ENCODE measurements at regions not wholly inside any gene's neighbourhood (a gene's known extent, or its start where the extent isn't known, plus 50 kb on each side); places are given as distances from the start of the nearest gene placed in this dataset.
A peak's percentile ranks its signal among the peaks of the same experiment; 100 is the strongest.

DNA sequence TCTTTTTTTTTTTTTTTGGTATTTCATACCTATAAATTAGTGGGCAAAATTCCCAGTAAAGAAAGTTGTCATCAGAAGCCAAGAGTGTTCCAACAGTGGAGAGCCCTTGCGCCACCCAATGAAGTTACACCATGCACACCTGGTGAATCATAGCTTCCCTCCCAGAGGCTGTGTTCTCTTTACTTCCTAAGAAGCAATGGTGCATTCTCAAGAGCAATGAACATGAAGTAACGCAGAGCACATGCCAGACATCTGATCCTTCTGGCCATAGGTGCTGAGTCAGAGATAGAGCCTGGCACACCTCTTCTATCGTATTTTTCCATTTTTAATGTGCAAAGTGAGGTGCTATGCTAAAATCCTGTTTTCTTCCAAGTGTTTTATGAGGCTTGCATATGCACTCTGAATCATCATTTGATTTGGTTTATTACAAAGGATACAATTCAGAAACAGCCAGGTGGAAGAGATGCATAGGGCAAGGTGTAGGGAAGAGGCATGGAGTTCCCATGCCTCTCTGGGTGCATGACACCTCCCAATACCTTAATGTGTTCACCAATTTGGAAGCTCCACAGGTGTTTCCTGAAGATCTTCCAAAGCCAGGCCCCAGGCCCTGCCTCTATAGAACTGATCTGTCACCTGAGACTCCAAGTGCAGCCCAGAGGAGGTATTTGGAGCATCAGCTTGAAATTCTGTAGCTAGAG lies 408.0 kb downstream of the SIPA1L2 start:
- Histone ChIP-seq H3K4me3 (no peak overlapping the region), H3K4me1 (peaks cover 0 to 6% (median under 1%) of the 10 kb centered on the region in 4 donors), H3K27me3 (no peaks in the 10 kb centered on the region), H3K9me3 (no peaks in the 10 kb centered on the region), H3K27ac (replicated peaks in 1 of 4) (no peak overlapping the region), H3K36me3 (no peaks in the 10 kb centered on the region)
- TF ChIP-seq EP300 (IDR thresholded peaks at IDR 0.05), result no peak
- no peak for TF ChIP-seq POLR2AphosphoS5 (IDR thresholded peaks at IDR 0.05)
- TF ChIP-seq, protein P1, sequence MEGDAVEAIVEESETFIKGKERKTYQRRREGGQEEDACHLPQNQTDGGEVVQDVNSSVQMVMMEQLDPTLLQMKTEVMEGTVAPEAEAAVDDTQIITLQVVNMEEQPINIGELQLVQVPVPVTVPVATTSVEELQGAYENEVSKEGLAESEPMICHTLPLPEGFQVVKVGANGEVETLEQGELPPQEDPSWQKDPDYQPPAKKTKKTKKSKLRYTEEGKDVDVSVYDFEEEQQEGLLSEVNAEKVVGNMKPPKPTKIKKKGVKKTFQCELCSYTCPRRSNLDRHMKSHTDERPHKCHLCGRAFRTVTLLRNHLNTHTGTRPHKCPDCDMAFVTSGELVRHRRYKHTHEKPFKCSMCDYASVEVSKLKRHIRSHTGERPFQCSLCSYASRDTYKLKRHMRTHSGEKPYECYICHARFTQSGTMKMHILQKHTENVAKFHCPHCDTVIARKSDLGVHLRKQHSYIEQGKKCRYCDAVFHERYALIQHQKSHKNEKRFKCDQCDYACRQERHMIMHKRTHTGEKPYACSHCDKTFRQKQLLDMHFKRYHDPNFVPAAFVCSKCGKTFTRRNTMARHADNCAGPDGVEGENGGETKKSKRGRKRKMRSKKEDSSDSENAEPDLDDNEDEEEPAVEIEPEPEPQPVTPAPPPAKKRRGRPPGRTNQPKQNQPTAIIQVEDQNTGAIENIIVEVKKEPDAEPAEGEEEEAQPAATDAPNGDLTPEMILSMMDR (IDR thresholded peaks at IDR 0.05), result no peak
- TF ChIP-seq POLR2A (IDR thresholded peaks at IDR 0.05; ENCODE audit: low read depth), result no peak
- peak; percentile 50 for DNase-seq (ENCODE audit: extremely low spot score)
- 94% methylated on average over 3 of the region's 3 CpGs for WGBS
- intact Hi-C loops (cut with DNase I), result no loop called here

DNA sequence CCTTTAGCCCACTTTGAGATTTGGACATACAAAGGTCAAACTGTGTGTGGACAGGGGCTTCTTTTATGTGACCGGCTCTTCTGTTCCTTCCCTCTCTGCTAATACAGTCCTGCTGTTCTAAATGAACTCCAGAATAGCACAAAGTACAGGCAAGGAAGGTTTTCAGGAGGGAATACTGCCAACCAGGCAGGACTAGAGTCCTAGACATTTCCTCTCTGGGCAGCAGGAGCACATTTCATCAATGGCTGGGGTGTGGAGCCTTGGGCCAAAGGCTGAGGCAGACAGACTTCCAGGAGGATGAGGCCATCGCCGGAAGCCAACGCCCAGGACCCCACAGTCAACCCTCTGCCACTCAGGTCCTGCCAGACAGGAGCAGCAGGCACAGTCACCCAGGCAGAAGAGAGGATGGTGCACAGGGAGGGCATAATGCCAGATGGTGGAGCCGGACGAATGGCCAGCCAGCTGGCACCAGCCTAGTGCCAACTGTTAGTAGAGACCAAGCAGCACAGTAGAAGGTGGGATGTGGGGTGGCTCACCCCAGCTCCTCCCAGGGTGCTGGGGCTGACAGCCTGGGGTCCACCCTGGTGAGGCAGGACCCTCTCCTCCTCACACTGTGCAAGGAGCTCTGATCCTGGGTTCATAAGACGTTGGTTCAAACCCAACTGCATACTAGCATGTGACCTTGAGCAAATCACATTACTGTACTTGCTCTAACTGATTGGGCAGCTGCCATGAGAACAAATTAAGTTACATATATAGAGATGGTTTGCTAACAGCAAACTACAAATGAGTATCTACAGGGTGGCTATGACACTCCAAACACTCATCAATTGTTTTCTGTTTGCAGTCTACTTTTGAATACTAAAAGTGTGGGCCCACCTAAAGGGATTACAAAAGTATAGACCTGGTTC lies 410.7 kb downstream of the SIPA1L2 start:
- 83% methylated on average over 7 of the region's 7 CpGs for WGBS
- H3K4me1 ChIP-seq, result no peaks in the 10 kb centered on the region
- DNase-seq (ENCODE audit: extremely low spot score), result peak; percentile 60
- H3K9me3 ChIP-seq, result no peaks in the 10 kb centered on the region
- H3K27me3 ChIP-seq, result no peaks in the 10 kb centered on the region
- H3K36me3 ChIP-seq, result no peaks in the 10 kb centered on the region
- no peak overlapping the region for H3K4me3 ChIP-seq
- TF ChIP-seq POLR2A (IDR thresholded peaks at IDR 0.05; ENCODE audit: low read depth) (no peak), POLR2AphosphoS5 (IDR thresholded peaks at IDR 0.05) (no peak), EP300 (IDR thresholded peaks at IDR 0.05) (no peak)
- TF ChIP-seq, protein P1 (IDR thresholded peaks at IDR 0.05), result no peak
- intact Hi-C loops (cut with DNase I), result no loop called here
- no peak overlapping the region for H3K27ac ChIP-seq (replicated peaks in 1 of 4)

DNA sequence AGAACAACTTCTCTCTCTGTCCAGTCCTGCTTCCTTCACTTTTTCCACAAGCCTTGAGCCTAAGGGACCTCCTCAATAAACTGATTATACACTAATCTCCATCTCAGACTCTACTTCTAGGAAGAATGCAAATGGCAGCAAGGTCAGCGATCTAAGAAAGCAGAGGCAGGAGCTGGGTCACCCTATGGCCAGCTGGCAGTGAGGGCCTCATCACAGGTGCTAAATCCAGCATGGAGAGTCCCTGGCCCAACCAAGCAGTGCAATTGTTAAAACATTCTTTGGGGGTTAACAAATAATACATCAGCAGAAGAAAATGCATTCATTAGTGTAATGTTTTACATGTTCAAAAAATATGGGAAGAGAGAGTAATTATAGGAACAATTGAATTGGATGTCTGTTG lies 416.0 kb downstream of the SIPA1L2 start:
- TF ChIP-seq EP300 (IDR thresholded peaks at IDR 0.05) (no peak), POLR2A (IDR thresholded peaks at IDR 0.05; ENCODE audit: low read depth) (no peak), POLR2AphosphoS5 (IDR thresholded peaks at IDR 0.05) (no peak)
- TF ChIP-seq, protein P1 (IDR thresholded peaks at IDR 0.05), result no peak
- Histone ChIP-seq H3K27me3 (no peaks in the 10 kb centered on the region), H3K4me1 (peaks cover 0 to 10% (median 3%) of the 10 kb centered on the region in 4 donors), H3K27ac (replicated peaks in 1 of 4) (no peak overlapping the region), H3K9me3 (no peaks in the 10 kb centered on the region), H3K36me3 (no peaks in the 10 kb centered on the region), H3K4me3 (no peak overlapping the region)
- intact Hi-C loops (cut with DNase I), result no loop called here
- WGBS, result 83% methylated on average over 1 of the region's 1 CpG
- DNase-seq (ENCODE audit: extremely low spot score), result no peak

DNA sequence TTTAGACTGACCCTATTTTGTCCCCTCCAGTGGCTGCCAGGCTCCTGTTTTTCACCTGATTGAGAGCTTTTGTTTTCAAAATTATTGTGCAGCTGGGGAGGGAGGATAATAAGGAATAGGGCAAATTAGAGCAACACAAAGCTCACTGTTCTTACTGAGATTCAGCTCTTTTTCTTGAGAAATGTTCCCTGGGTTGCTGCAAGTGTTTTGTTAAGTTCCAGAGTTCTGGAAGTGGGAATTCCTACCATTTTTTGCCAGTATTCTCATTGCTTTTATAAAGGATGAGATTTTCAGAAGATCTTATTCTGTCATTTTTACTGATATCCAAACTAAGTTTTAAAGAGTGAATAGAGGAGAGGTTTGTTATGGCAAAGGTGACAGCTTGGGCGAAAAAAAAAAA lies 417.7 kb downstream of the SIPA1L2 start:
- no peaks in the 10 kb centered on the region for H3K27me3 ChIP-seq
- no peaks in the 10 kb centered on the region for H3K9me3 ChIP-seq
- TF ChIP-seq EP300 (IDR thresholded peaks at IDR 0.05), result no peak
- no peak for TF ChIP-seq POLR2AphosphoS5 (IDR thresholded peaks at IDR 0.05)
- TF ChIP-seq POLR2A (IDR thresholded peaks at IDR 0.05; ENCODE audit: low read depth), result no peak
- TF ChIP-seq, protein P1 (IDR thresholded peaks at IDR 0.05), result no peak
- DNase-seq (ENCODE audit: extremely low spot score), result no peak
- H3K4me1 ChIP-seq, result peaks cover 0 to 10% (median 3%) of the 10 kb centered on the region in 4 donors
- WGBS, result 52% methylated on average over 1 of the region's 1 CpG
- H3K4me3 ChIP-seq, result no peak overlapping the region
- no peaks in the 10 kb centered on the region for H3K36me3 ChIP-seq
- intact Hi-C loops (cut with DNase I), result no loop called here
- H3K27ac ChIP-seq (replicated peaks in 1 of 4), result no peak overlapping the region

Measured in esophagus muscularis mucosa (tissue), 4 donors.